ENCODE measurements at regions not wholly inside any gene's neighbourhood (a gene's known extent, or its start where the extent isn't known, plus 50 kb on each side); places are given as distances from the start of the nearest gene placed in this dataset.

GRCh38 chr21:38709876-38710275 lies 95.9 kb upstream of the ETS2 start:
- H3K9me3 ChIP-seq (ENCODE audit: insufficient read depth, low read depth, low read length), result no peaks in the 10 kb centered on the region
- WGBS, result 61% methylated on average over 4 of the region's 4 CpGs

GRCh38 chr21:38712071-38712470 lies 93.7 kb upstream of the ETS2 start:
- Histone ChIP-seq H3K4me3 (ENCODE audit: low read length) (no peak overlapping the region), H3K4me1 (ENCODE audit: insufficient read depth, low read length) (no peaks in the 10 kb centered on the region), H3K27ac (ENCODE audit: low read depth, low read length) (no peak overlapping the region), H3K9me3 (ENCODE audit: insufficient read depth, low read depth, low read length) (no peaks in the 10 kb centered on the region), H3K36me3 (ENCODE audit: insufficient read depth, low read length) (no peaks in the 10 kb centered on the region), H3K27me3 (ENCODE audit: insufficient read depth, low read length) (no peaks in the 10 kb centered on the region), H3K9ac (ENCODE audit: low read depth, low read length) (no peak overlapping the region)
- 86% methylated on average over 1 of the region's 1 CpG for WGBS

More at GRCh38 chr21:38709876-38710275, 95.9 kb upstream of the ETS2 start:
- Histone ChIP-seq H3K27ac (ENCODE audit: low read depth, low read length) (no peak overlapping the region), H3K4me1 (ENCODE audit: insufficient read depth, low read length) (no peaks in the 10 kb centered on the region), H3K9ac (ENCODE audit: low read depth, low read length) (no peak overlapping the region), H3K27me3 (ENCODE audit: insufficient read depth, low read length) (no peaks in the 10 kb centered on the region), H3K4me3 (ENCODE audit: low read length) (no peak overlapping the region), H3K36me3 (ENCODE audit: insufficient read depth, low read length) (no peaks in the 10 kb centered on the region)

- Histone ChIP-seq H3K9ac (ENCODE audit: low read depth, low read length) (no peak overlapping the region), H3K9me3 (ENCODE audit: insufficient read depth, low read depth, low read length) (no peaks in the 10 kb centered on the region), H3K27ac (ENCODE audit: low read depth, low read length) (no peak overlapping the region), H3K27me3 (ENCODE audit: insufficient read depth, low read length) (no peaks in the 10 kb centered on the region), H3K36me3 (ENCODE audit: insufficient read depth, low read length) (no peaks in the 10 kb centered on the region), H3K4me1 (ENCODE audit: insufficient read depth, low read length) (no peaks in the 10 kb centered on the region), H3K4me3 (ENCODE audit: low read length) (no peak overlapping the region)
- 80% methylated on average over 2 of the region's 3 CpGs for WGBS
Observed at GRCh38 chr21:38712664-38713063, 93.1 kb upstream of the ETS2 start.

- WGBS, result 96% methylated on average over 3 of the region's 4 CpGs
- H3K9ac ChIP-seq (ENCODE audit: low read depth, low read length), result no peak overlapping the region
- H3K27me3 ChIP-seq (ENCODE audit: insufficient read depth, low read length), result no peaks in the 10 kb centered on the region
- H3K4me3 ChIP-seq (ENCODE audit: low read length), result no peak overlapping the region
- H3K4me1 ChIP-seq (ENCODE audit: insufficient read depth, low read length), result no peaks in the 10 kb centered on the region
- H3K9me3 ChIP-seq (ENCODE audit: insufficient read depth, low read depth, low read length), result no peaks in the 10 kb centered on the region
- no peaks in the 10 kb centered on the region for H3K36me3 ChIP-seq (ENCODE audit: insufficient read depth, low read length)
- H3K27ac ChIP-seq (ENCODE audit: low read depth, low read length), result no peak overlapping the region
Observed at GRCh38 chr21:38714039-38714817, 91.5 kb upstream of the ETS2 start.

GRCh38 chr21:38714999-38715398 lies 90.7 kb upstream of the ETS2 start:
- H3K4me1 ChIP-seq (ENCODE audit: insufficient read depth, low read length), result no peaks in the 10 kb centered on the region
- no peaks in the 10 kb centered on the region for H3K9me3 ChIP-seq (ENCODE audit: insufficient read depth, low read depth, low read length)
- H3K36me3 ChIP-seq (ENCODE audit: insufficient read depth, low read length), result no peaks in the 10 kb centered on the region
- WGBS, result 92% methylated on average over 5 of the region's 5 CpGs
- H3K4me3 ChIP-seq (ENCODE audit: low read length), result no peak overlapping the region
- no peak overlapping the region for H3K27ac ChIP-seq (ENCODE audit: low read depth, low read length)
- H3K27me3 ChIP-seq (ENCODE audit: insufficient read depth, low read length), result no peaks in the 10 kb centered on the region
- no peak overlapping the region for H3K9ac ChIP-seq (ENCODE audit: low read depth, low read length)

GRCh38 chr21:38716088-38716487 lies 89.6 kb upstream of the ETS2 start:
- H3K9me3 ChIP-seq (ENCODE audit: insufficient read depth, low read depth, low read length), result no peaks in the 10 kb centered on the region
- 90% methylated on average over 2 of the region's 2 CpGs for WGBS
- H3K27ac ChIP-seq (ENCODE audit: low read depth, low read length), result no peak overlapping the region
- H3K36me3 ChIP-seq (ENCODE audit: insufficient read depth, low read length), result no peaks in the 10 kb centered on the region
- H3K27me3 ChIP-seq (ENCODE audit: insufficient read depth, low read length), result no peaks in the 10 kb centered on the region
- H3K4me1 ChIP-seq (ENCODE audit: insufficient read depth, low read length), result no peaks in the 10 kb centered on the region
- no peak overlapping the region for H3K9ac ChIP-seq (ENCODE audit: low read depth, low read length)
- no peak overlapping the region for H3K4me3 ChIP-seq (ENCODE audit: low read length)

- Histone ChIP-seq H3K27ac (ENCODE audit: low read depth, low read length) (no peak overlapping the region), H3K36me3 (ENCODE audit: insufficient read depth, low read length) (no peaks in the 10 kb centered on the region), H3K9me3 (ENCODE audit: insufficient read depth, low read depth, low read length) (no peaks in the 10 kb centered on the region), H3K27me3 (ENCODE audit: insufficient read depth, low read length) (no peaks in the 10 kb centered on the region), H3K9ac (ENCODE audit: low read depth, low read length) (no peak overlapping the region), H3K4me3 (ENCODE audit: low read length) (no peak overlapping the region), H3K4me1 (ENCODE audit: insufficient read depth, low read length) (peaks cover 4% of the 10 kb centered on the region; the same call in 1 of the 2 replicates)
- 95% methylated on average over 5 of the region's 5 CpGs for WGBS
Observed at GRCh38 chr21:38716942-38717341, 88.8 kb upstream of the ETS2 start.

- no peak overlapping the region for H3K27ac ChIP-seq (ENCODE audit: low read depth, low read length)
- no peaks in the 10 kb centered on the region for H3K27me3 ChIP-seq (ENCODE audit: insufficient read depth, low read length)
- no peaks in the 10 kb centered on the region for H3K9me3 ChIP-seq (ENCODE audit: insufficient read depth, low read depth, low read length)
- H3K36me3 ChIP-seq (ENCODE audit: insufficient read depth, low read length), result no peaks in the 10 kb centered on the region
- 95% methylated on average over 2 of the region's 3 CpGs for WGBS
- H3K4me1 ChIP-seq (ENCODE audit: insufficient read depth, low read length), result peaks cover 4% of the 10 kb centered on the region; the same call in 1 of the 2 replicates
- no peak overlapping the region for H3K4me3 ChIP-seq (ENCODE audit: low read length)
- no peak overlapping the region for H3K9ac ChIP-seq (ENCODE audit: low read depth, low read length)
Observed at GRCh38 chr21:38718481-38718880, 87.2 kb upstream of the ETS2 start.

GRCh38 chr21:38720074-38720473 lies 85.7 kb upstream of the ETS2 start:
- H3K4me1 ChIP-seq (ENCODE audit: insufficient read depth, low read length), result peaks cover 4% of the 10 kb centered on the region; the same call in 1 of the 2 replicates
- H3K36me3 ChIP-seq (ENCODE audit: insufficient read depth, low read length), result no peaks in the 10 kb centered on the region
- no peaks in the 10 kb centered on the region for H3K9me3 ChIP-seq (ENCODE audit: insufficient read depth, low read depth, low read length)
- H3K27me3 ChIP-seq (ENCODE audit: insufficient read depth, low read length), result no peaks in the 10 kb centered on the region
- WGBS, result 97% methylated on average over 6 of the region's 6 CpGs
- no peak overlapping the region for H3K9ac ChIP-seq (ENCODE audit: low read depth, low read length)
- H3K4me3 ChIP-seq (ENCODE audit: low read length), result no peak overlapping the region
- no peak overlapping the region for H3K27ac ChIP-seq (ENCODE audit: low read depth, low read length)

GRCh38 chr21:38721055-38721454 lies 84.7 kb upstream of the ETS2 start:
- Histone ChIP-seq H3K4me1 (ENCODE audit: insufficient read depth, low read length) (peaks cover 4% of the 10 kb centered on the region; the same call in 1 of the 2 replicates), H3K27me3 (ENCODE audit: insufficient read depth, low read length) (no peaks in the 10 kb centered on the region), H3K27ac (ENCODE audit: low read depth, low read length) (no peak overlapping the region), H3K4me3 (ENCODE audit: low read length) (no peak overlapping the region), H3K9me3 (ENCODE audit: insufficient read depth, low read depth, low read length) (peaks cover 4% of the 10 kb centered on the region), H3K36me3 (ENCODE audit: insufficient read depth, low read length) (no peaks in the 10 kb centered on the region), H3K9ac (ENCODE audit: low read depth, low read length) (no peak overlapping the region)
- 70% methylated on average over 6 of the region's 6 CpGs for WGBS

- peaks cover 4% of the 10 kb centered on the region; the same call in 1 of the 2 replicates for H3K4me1 ChIP-seq (ENCODE audit: insufficient read depth, low read length)
- H3K9ac ChIP-seq (ENCODE audit: low read depth, low read length), result no peak overlapping the region
- no peaks in the 10 kb centered on the region for H3K36me3 ChIP-seq (ENCODE audit: insufficient read depth, low read length)
- H3K27me3 ChIP-seq (ENCODE audit: insufficient read depth, low read length), result no peaks in the 10 kb centered on the region
- peaks cover 4% of the 10 kb centered on the region for H3K9me3 ChIP-seq (ENCODE audit: insufficient read depth, low read depth, low read length)
- no peak overlapping the region for H3K4me3 ChIP-seq (ENCODE audit: low read length)
- no peak overlapping the region for H3K27ac ChIP-seq (ENCODE audit: low read depth, low read length)
- WGBS, result 89% methylated on average over 6 of the region's 6 CpGs
Observed at GRCh38 chr21:38721958-38722357, 83.8 kb upstream of the ETS2 start.

Data from HUES64 (cell line).